ENCODE measurements at regions not wholly inside any gene's neighbourhood (a gene's known extent, or its start where the extent isn't known, plus 50 kb on each side); places are given as distances from the start of the nearest gene placed in this dataset.

- no TSS peak for BruUV-seq (replicated peaks)
- no peak overlapping the region for H3K4me3 ChIP-seq (ENCODE audit: low read depth in 2 of 2, low read length in 2 of 2)
- ChIA-PET POLR2A (no interaction called here), CTCF (interaction anchor here (0.5 kb wide), 1 partner anchor 101 kb away, joined by 9 read pairs; no protein-coding TSS in a partner anchor)
- no peaks in the 10 kb centered on the region for H3K27me3 ChIP-seq (ENCODE audit: control insufficient read depth, insufficient read depth, low read length)
- in situ Hi-C loops (cut with HindIII; ENCODE audit: low pct_unique_long_range_greater_than_20kb, low sequenced_read_pairs), result no loop called here
- no peak for ATAC-seq
- H3K36me3 ChIP-seq (ENCODE audit: control insufficient read depth, insufficient read depth, low read length), result no peaks in the 10 kb centered on the region
- no peaks in the 10 kb centered on the region for H3K4me1 ChIP-seq (ENCODE audit: control insufficient read depth, insufficient read depth, low read length)
- no peaks in the 10 kb centered on the region for H3K9me3 ChIP-seq (ENCODE audit: control insufficient read depth, insufficient read depth, low read depth, low read length)
- H3K27ac ChIP-seq (ENCODE audit: low read length), result no peak overlapping the region
- intact Hi-C loops (cut with micrococcal nuclease; ENCODE audit: unreplicated experiment), result no loop called here
- TF ChIP-seq REST (IDR thresholded peaks at IDR 0.05; ENCODE audit: insufficient read depth in 1 of 2, low read depth in 2 of 2, low read length in 1 of 2) (no peak), SIN3A (IDR thresholded peaks at IDR 0.05; ENCODE audit: borderline replicate concordance, insufficient read depth, low read depth, low read length) (no peak), CTCF (IDR thresholded peaks at IDR 0.05) (no peak), TCF7L2 (IDR thresholded peaks at IDR 0.05; ENCODE audit: low read depth, low read length) (no peak), POLR2AphosphoS5 (IDR thresholded peaks at IDR 0.05; ENCODE audit: low read depth, low read length) (no peak)
- DNase-seq (ENCODE audit: low read depth, low spot score), result no peak
Measured at GRCh38 chr11:22467741-22468140, 129.6 kb downstream of the SLC17A6 start.

GRCh38 chr11:22467248-22467647, 129.1 kb downstream of the SLC17A6 start:
- no TSS peak for BruUV-seq (replicated peaks)
- ATAC-seq (no peak), DNase-seq (ENCODE audit: low read depth, low spot score) (no peak)
- Histone ChIP-seq H3K27me3 (ENCODE audit: control insufficient read depth, insufficient read depth, low read length) (no peaks in the 10 kb centered on the region), H3K27ac (ENCODE audit: low read length) (no peak overlapping the region), H3K4me1 (ENCODE audit: control insufficient read depth, insufficient read depth, low read length) (no peaks in the 10 kb centered on the region), H3K9me3 (ENCODE audit: control insufficient read depth, insufficient read depth, low read depth, low read length) (no peaks in the 10 kb centered on the region), H3K4me3 (ENCODE audit: low read depth in 2 of 2, low read length in 2 of 2) (no peak overlapping the region), H3K36me3 (ENCODE audit: control insufficient read depth, insufficient read depth, low read length) (no peaks in the 10 kb centered on the region)
- POLR2A ChIA-PET, result no interaction called here
- no peak for TF ChIP-seq REST (IDR thresholded peaks at IDR 0.05; ENCODE audit: insufficient read depth in 1 of 2, low read depth in 2 of 2, low read length in 1 of 2)
- TF ChIP-seq SIN3A (IDR thresholded peaks at IDR 0.05; ENCODE audit: borderline replicate concordance, insufficient read depth, low read depth, low read length), result no peak
- TF ChIP-seq TCF7L2 (IDR thresholded peaks at IDR 0.05; ENCODE audit: low read depth, low read length), result no peak
- no peak for TF ChIP-seq CTCF (IDR thresholded peaks at IDR 0.05)
- TF ChIP-seq POLR2AphosphoS5 (IDR thresholded peaks at IDR 0.05; ENCODE audit: low read depth, low read length), result no peak
- intact Hi-C loops (cut with micrococcal nuclease; ENCODE audit: unreplicated experiment) (no loop called here), in situ Hi-C loops (cut with HindIII; ENCODE audit: low pct_unique_long_range_greater_than_20kb, low sequenced_read_pairs) (no loop called here)
- CTCF ChIA-PET, result no interaction called here
